GM12875 (cell line): ENCODE measurements at regions not wholly inside any gene's neighbourhood (a gene's known extent, or its start where the extent isn't known, plus 50 kb on each side); places are given as distances from the start of the nearest gene placed in this dataset.

ENCODE experiments used
- H3K4me3 ChIP-seq: one replicate; pipeline ENCODE4 v1.5.1; 2011; ENCODE audit warnings: low read depth, low read length, control low read depth
- TF ChIP-seq, protein P1 (sequence below): IDR thresholded peaks from 2 replicates; pipeline ENCODE4 v1.5.1; 2011; ENCODE audit warnings: low read depth, mild to moderate bottlenecking, control low read depth, inconsistent platforms, low read length, moderate library complexity, borderline replicate concordance; ENCODE audit not compliant: insufficient read depth

DNA sequence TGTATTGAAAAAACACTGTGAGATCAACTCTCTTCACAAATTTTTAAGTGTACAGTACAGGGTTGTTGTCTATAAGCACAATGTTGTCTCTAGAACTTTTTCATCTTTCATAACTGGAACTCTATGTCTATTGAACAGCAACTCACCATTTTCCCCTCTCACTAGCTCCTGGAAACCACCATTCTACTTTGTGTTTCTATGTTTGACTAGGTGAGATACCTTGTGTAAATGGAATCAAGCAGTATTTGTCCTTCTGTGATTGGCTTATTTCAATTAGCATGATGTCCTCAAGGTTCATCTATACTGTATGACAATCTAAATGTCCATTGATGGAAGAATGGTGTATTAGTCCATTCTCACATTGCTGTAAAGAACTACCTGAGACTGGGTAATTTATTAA, 210.1 kb upstream of the FUT9 start:
- TF ChIP-seq, protein P1, sequence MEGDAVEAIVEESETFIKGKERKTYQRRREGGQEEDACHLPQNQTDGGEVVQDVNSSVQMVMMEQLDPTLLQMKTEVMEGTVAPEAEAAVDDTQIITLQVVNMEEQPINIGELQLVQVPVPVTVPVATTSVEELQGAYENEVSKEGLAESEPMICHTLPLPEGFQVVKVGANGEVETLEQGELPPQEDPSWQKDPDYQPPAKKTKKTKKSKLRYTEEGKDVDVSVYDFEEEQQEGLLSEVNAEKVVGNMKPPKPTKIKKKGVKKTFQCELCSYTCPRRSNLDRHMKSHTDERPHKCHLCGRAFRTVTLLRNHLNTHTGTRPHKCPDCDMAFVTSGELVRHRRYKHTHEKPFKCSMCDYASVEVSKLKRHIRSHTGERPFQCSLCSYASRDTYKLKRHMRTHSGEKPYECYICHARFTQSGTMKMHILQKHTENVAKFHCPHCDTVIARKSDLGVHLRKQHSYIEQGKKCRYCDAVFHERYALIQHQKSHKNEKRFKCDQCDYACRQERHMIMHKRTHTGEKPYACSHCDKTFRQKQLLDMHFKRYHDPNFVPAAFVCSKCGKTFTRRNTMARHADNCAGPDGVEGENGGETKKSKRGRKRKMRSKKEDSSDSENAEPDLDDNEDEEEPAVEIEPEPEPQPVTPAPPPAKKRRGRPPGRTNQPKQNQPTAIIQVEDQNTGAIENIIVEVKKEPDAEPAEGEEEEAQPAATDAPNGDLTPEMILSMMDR: no peak
- H3K4me3 ChIP-seq: no peak overlapping the region

DNA sequence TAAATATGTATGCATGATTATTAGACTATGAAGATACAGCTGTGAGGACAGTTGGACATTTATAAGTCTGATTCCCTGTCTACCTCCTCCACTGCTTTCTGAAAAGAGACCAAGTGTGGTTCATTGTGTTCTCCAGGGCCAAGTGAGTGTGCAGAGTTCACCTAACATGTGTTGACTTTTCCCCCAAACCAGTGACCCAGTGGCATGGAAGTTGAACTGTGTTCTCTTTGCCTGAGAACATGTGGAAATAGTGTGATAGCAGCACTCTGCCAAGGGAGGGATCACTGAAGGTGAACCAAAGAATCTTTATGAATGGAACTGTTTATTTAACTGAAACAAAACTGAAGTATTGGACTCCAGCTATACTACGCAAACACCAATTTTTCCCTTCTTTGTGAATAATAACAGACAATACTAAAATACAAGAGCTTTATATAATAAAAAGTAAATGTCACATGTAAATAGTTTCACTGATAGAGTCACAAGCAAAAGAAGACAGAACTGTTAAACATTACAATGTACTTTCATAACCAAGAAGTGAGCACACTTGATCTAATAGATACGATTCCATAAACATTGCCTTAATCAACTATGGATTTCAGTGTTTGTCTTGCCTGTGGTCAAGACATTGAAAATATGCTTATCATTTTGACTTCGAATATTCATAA, 200.3 kb upstream of the FUT9 start:
- TF ChIP-seq, protein P1: no peak
- no peak overlapping the region for H3K4me3 ChIP-seq

GRCh38 chr6:95819461-95819860, 196.3 kb upstream of the FUT9 start:
- TF ChIP-seq, protein P1: no peak
- no peak overlapping the region for H3K4me3 ChIP-seq

- TF ChIP-seq, protein P1: no peak
- H3K4me3 ChIP-seq: no peak overlapping the region
Measured at GRCh38 chr6:95819939-95820338, 195.8 kb upstream of the FUT9 start.

GRCh38 chr6:95830859-95831557, 184.8 kb upstream of the FUT9 start:
- H3K4me3 ChIP-seq: no peak overlapping the region
- TF ChIP-seq, protein P1: no peak

GRCh38 chr6:95837890-95838289, 177.9 kb upstream of the FUT9 start:
- no peak overlapping the region for H3K4me3 ChIP-seq
- TF ChIP-seq, protein P1: no peak

GRCh38 chr6:95841560-95841959, 174.2 kb upstream of the FUT9 start:
- TF ChIP-seq, protein P1: no peak

More at GRCh38 chr6:95841560-95841959, 174.2 kb upstream of the FUT9 start:
- no peak overlapping the region for H3K4me3 ChIP-seq
